GM12891 (cell line): ENCODE measurements at regions not wholly inside any gene's neighbourhood (a gene's known extent, or its start where the extent isn't known, plus 50 kb on each side); places are given as distances from the start of the nearest gene placed in this dataset.

ENCODE experiments used
- POLR2A ChIP-seq: IDR thresholded peaks from 2 replicates; pipeline ENCODE4 v1.6.1; 2011; ENCODE audit warnings: low read depth, low read length, control low read depth
- POLR2AphosphoS5 ChIP-seq: IDR thresholded peaks from 2 replicates; pipeline ENCODE4 v1.6.1; 2011; ENCODE audit warnings: low read depth, low read length, control low read depth
- POU2F2 ChIP-seq: IDR thresholded peaks from 2 replicates; pipeline ENCODE4 v1.6.1; 2011; ENCODE audit warnings: low read depth, mild to moderate bottlenecking, control low read depth, low read length, moderate library complexity
- TAF1 ChIP-seq: IDR thresholded peaks from 2 replicates; pipeline ENCODE4 v1.6.1; 2011; ENCODE audit warnings: low read depth, low read length, control low read depth

DNA sequence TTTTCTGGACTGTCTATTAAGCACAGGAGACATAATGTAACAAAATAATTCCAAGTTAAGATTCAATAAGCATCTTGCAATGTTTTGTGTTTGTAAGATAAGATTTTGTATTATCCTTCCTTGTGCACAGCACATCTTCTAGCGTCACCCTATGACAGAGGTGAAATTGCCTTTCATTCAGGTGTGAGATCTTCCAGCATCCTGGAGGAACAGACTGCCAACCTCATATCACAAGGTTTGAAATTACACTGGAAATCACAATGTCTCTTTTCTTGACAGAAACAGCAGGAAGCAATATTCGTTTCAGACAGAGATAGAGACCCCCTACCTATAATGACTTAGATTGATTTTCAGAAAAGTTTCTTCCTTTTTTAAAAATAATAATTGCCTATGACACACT is 668.6 kb downstream of the GABRG1 start:
- TF ChIP-seq POLR2A (no peak), POLR2AphosphoS5 (no peak), TAF1 (no peak), POU2F2 (no peak)
